GM21515 (cell line): ENCODE measurements at regions not wholly inside any gene's neighbourhood (a gene's known extent, or its start where the extent isn't known, plus 50 kb on each side); places are given as distances from the start of the nearest gene placed in this dataset.

Experiments
- ATAC-seq: cut with Tn5 transposase; IDR thresholded peaks from one replicate; pipeline ENCODE4 v1.9.1; 2021; ENCODE audit not compliant: unreplicated experiment

DNA sequence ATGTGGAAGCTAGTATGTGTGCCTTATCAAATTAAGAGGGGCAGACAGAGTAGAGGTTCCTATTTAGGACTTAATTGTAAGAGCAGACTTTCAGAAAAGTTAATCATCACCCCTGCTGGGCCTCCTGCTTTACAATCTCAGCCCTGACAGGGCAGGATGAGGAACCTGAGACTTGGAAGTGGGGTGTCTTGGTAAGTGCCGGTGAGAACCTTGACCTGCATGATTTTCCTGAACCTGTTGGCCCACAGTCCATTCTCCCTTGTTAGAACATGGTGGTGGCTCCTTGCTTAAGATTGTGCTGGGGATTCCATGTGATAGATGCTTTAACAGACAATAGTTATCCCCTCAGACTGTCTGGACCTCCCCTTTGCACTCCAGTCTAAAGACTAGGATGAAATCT, 141.7 kb upstream of the TMEM72 start:
- no peak for ATAC-seq

DNA sequence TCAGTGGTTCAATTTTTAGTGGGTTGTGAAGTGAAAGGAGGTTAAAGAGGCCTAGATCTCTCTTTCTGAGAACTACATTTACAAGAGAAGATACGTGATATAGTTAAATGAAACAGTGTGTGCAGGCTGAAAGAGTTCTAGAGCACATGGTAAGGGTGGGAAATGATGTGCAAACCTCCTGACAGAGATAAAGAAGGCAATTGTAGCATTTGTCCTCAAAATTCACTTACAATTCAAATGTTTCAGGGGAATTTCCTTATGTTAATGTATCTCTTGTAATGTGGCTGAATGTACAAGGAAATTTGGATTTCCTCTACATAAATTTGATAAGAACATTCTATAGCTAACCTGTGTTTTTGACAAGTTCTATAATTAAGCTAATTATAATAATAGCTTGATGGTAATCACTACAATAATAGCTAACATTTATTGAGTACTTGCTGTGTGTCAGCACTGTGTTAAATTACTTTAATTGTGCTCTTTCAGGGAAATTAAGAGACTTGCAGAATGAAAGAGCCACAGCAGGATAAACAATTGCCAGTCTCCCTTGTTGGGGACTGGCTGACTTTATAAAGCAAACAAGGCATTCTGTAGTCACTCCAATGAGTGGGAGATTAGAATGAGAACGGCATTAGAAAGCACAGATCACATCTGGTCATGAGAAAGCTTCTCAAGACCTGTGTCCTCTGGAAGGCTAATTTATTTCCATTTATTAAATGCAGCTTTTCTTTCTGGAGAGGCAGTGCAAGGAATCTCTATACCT, 139.7 kb upstream of the TMEM72 start:
- ATAC-seq, result no peak

DNA sequence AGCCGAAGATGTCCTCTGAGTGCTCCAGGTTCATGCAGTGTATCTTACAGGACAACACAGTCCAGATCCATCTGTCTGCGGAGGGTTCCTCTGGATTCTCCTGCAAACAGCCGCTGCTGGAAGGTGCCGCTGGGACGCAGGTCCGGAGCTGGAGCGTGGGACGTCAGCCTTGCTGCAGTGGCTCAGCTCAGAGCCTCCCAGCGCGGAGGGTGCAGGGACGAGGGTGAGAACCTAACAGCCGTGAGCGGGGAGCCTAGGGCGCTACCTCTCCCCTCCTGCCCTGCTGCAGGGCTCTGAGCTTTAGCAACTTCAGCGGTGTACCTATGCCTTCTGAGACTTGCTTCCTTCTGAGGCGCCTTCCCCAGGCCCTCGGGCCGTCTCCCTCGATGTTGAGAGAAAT, 137.6 kb upstream of the TMEM72 start:
- ATAC-seq, result no peak

DNA sequence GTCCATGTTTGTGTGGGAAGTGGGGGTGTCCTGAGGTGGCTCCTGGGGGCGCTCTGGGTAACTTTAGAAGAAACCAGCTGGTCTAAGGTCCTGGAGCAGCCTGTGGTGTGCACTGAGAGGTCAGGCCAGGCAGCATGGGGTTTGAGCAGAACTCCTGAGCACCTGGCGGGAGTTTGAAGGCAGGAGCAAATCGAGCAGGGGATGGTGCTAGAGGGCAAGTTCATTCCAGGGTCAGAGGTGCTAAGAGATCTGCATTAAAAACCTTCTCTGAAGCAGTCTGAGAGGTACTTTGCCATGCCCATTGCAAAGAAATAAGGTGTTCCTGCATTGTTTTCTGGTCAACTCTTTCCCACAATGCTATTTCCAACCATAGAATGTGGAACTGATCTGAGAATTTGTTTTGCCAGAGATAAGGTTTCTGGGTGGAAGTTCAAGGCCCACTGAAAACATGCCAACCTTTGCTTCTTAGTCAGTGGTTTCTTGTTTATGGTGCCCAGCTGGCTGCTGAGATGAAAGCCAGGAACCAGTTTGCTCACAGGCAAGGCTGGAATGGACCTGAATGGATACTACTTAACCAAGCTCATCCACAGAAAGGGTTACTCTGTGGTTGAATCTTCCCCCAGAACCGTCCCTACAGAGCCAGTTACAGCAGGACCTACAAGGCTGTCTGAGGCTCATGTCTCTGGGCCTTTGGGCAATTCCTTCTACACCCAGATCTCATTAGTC, 136.3 kb upstream of the TMEM72 start:
- no peak for ATAC-seq

DNA sequence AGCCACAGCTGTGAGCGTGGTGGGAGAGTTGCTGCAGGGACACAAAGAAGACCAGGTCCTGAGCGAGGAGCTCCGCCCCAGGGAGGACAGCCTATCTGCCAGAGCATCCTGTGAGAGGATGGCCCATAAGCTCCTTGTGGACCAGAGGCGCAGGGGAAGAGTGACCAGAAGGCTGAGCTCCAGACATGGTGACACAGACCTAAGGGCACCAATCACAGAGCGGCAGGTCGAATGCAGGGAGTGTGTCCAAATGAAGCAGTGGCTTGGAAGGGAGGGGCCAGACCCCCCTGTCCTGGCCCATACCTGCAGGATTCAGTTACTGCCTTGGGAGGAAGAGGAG, 135.8 kb upstream of the TMEM72 start:
- ATAC-seq, result no peak

DNA sequence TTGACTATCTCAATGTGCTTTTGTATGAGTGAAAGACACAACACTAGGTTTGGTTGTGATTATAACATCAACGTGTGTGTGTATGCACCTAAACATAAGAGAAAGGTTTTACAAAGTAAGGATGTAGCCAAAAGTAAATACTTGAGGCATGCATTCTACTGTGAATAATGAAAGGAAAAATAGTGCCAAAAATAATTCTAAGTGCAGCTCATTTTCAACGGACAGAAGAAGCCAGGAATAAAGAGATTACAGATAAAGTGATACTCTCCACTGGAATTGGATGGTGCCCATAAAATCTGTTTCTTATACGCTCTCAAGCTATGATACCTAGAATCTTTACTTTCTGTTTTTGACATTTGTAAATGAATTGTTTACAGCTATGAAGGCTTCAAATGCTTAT, 135.0 kb upstream of the TMEM72 start:
- ATAC-seq, result no peak

DNA sequence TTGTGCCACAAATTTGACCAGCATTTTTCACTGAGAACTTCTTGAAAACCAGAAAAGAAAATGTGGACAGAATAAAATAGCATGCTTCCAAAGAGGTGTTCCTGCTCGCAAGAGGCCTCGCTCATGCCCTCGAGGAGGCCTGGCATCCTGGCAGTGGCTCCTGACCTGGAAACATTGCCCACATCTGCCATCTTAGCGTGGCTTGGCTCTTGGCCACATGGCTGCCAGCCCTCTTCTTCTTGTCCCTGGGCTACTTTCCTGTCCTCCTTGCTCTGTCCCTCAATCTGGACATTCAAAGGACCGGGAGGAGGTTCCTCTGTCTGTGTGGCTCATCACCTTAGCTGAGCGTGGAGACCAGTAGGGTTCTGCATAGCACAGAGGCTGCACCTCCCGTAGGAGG, 131.6 kb upstream of the TMEM72 start:
- no peak for ATAC-seq

DNA sequence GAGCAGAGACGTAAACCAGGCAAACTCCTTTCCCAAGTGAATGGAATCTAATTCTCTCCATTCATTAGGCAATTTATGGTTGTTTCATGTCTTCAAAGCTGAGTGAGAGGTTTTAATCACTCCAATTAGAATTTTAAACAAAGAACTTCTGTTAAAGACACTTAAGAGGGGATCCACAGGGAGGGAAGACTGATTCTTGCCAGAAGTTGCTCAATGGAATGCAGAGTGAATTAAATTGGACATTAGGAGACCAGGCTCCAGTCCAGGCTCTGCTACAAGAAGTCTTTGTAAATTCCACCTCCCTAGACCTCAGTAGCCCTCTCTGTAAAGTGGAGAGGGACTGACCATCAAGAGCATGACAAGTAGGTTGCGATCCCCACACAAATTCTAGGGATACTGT, 130.7 kb upstream of the TMEM72 start:
- ATAC-seq, result no peak

DNA sequence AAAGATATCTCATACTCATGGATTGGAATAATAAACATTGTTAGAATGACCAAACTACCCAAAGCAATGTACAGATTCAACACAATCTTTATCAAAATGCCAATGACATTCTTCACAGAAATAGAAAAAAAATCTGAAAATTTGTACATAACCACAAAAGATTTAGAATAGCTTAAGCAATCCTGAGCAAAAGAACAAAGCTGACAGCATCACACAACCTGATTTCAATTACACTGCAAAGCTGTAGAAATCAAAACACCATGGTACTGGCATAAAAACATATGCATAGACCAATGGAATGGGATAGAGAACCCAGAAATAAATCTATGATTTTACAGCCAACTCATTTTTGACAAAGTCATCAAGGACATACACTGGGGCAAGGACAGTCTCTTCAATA, 130.0 kb upstream of the TMEM72 start:
- ATAC-seq, result no peak

DNA sequence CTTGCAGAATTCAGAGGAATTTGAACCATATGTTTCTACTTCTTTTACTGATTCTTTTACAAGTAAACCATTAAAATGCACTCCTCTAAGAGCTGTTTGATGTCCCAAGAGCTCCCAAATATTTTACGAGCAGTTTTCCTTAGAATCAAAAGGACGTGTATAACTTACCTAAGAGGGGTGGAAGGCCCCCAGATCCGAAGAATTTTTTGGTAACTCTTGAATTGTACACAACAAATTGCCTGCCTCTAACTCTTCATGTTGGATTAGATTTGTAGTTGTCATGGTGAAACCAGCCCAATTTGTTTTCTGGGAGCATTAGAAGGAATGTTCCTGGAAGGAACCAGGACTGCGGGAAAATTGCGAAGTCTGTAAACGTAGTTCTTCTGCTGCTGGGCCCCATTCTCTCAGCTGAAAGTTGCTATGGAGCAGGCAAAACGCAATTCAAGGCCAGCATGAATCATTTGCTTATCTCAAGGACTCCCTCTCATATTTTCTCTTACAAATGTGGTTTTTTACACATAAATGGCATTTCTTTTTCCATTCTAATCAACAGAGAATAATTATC, 124.8 kb upstream of the TMEM72 start:
- ATAC-seq, result no peak

DNA sequence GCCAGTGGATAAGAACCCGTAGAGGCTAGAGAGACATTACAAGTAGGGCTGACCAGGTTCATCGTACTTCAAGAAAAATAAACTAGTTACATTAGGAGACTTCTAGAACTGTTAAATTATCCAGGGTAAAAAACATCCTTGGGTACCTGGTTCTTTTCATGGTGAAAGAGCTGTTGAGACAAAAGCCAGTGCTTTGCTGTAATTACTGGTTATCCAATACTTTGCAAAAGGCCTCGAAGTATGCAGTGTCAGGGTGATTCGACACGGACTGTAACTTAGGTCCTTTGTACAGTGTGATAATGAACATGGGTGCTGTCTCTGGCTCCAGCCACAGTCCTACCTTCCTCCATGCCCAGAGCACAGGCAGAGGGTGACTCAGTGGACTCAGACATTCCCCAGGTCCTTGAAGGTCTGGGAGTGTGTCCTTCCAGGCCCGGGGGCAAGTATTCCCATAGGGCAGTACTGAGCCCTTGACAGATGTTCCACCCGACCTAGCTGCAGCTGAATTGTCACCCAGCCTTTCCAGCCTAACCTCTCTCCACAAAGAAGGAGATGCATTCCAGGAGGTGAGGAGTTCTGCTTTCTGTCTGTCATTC, 123.6 kb upstream of the TMEM72 start:
- no peak for ATAC-seq

DNA sequence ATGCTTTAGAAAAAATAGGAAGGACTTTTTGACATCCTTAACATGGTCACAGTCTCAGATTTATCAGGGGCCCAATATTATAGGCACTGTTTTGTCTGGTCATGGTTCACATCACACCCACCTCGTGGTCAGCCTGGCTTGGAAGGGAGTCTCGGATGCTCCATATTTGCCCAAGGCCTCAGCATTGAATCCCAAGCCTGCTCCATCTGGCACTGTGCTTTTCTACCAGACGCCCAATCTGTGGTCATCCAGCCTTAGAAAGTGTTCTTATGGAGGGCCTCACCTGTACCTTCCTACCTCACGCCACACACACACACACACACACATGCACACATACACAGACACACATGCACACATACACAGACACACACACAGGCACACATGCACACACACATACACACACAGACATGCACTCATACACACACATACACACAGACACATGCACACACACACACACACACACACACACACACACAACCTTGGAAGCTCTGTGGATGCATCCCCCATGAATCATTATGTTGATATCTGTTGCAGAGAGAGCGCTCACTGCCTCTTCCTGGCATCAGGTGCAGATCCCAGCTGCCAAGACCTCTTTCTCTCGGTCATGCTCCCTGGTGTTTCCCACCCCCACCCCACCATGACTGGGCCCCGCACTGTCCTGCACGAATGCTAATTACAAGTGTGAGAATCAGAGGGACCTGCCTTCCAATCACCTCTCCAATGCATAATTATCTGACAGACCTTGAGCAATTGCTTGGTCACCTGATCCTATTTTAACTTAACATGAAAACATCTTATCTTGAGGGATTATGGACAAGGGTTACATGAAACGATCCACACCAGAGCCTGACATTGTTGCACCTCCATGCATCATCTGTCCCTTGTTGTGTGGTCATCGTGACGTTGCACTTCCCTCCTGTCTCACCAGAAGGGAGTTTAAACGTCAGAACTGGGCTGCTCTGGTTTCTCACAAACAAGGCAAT, 122.7 kb upstream of the TMEM72 start:
- ATAC-seq, result no peak

DNA sequence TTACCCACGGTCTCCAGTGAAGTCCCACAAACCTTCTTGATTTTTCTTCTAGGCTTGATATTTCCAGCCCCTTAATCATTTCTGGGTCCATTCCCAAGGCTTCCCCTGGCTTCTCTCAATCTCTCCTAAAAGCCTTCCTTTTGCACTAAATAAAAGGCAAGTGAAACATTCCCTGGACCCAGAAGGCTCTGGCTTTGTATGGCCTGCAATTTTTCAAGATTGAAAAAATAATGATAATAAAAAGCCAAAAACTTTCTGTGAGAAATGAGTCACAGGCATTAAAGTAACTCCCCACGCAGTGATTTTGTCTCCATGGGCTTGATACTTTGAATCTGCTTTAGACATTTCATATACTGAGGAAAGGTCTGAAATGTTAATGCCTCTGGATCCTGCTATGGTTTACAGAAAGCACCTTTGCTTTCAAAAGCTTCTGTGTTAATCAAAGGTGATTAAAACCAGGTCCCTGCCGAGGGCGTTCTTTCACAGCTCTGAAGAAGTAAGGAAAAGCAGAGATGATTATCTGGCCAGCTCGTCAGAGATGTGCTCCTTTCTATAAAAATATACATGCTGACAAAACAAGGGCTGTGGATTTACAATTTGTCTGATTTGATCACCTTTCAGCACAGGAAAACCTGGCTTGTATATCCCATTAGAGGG, 118.9 kb upstream of the TMEM72 start:
- no peak for ATAC-seq

DNA sequence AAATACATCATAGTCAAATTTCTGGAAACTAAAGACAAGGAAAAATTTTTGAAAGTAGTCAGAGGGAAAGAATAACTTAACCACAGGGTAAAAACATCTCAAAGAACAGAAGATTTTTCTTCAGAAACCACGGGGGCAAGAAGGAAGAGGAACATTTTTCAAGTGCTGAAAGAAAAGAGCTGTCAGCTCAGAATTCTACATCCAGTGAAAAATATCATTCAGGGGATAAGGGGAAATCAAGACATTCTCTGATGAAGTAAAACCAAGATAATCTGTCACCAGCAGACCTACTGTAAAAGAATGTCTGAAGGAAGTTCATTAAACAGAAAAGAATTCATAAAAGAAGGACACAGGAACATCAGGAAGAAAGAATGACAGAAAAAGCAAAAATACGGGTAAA, 111.2 kb upstream of the TMEM72 start:
- ATAC-seq, result no peak

DNA sequence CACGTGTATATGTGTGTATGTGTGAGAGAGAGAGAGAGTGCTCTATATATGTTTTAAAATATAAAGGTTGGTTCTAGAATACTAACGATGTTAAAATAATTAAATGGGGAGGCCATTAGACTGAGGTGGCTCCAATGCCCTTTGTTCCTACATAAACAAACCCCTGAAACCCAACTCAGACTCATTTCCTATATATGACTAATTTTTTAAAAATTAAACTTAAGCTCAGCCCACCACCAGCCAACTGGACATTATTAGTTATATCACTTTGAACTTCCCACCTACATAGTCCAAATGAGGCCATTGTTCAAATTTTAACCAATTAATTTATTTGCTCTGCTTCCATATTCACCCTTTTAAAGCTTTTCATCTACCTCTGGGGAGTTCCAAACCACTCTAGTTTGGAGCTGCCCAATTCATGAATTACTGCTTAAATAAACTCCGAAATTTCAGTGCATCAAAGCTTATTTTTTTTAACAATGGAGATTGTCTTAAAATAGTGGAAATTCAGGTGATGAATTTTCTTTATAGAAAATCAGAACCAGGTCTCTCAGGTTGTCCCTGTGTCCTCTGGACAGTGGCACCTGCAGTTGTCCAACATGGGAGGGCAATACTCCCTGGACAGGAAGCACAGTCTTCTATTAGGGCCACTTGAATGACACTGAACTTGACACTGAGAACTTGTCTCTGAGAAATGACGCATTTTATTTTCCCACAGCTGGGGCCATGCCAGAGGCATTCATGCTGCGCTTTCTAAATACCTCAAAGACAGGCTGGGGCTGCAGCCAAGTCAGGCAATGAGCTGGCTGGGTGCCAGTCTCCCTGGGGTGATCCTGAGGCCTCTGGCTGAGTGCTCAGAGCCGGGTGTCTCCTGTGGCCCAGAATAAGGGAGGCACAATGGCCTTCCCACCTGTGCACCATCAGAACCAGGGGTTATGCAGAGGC, 109.5 kb upstream of the TMEM72 start:
- no peak for ATAC-seq

DNA sequence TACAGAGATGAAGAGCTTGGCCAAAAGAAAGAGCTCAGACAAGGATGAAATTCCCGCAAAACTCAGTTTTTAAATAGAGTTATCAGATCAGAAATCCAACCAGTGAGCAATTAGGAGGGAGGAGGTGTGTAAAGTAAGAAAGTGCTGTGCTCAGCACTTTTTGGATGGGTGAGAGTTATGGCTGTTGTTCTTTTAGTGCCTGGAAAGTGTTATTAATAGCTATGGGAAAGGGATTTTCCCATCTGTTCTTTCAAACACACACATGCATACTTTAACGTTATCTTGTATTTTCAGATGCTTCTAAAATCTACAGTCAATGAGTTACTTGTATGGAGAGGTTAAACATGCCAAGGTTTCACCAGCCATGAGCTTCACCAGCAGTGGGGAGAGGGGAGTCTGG, 107.3 kb upstream of the TMEM72 start:
- no peak for ATAC-seq

DNA sequence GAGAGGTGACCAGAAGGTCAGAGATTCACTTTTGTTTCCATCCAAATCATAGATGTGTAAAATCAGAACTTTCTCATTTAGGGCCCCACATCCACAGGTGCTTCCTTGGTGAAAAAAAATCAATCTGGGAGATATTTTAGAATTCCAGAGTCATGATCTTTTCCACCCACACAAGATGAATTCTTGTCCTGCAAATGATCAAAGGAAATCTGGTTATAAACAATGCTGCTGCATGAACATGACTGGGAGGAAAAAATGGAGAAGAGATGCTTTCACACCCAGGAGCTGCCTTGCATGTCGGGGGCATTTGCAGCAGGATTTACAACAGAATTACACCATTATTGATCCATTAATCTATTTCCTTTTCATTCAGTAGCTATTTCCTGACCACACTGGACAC, 106.5 kb upstream of the TMEM72 start:
- ATAC-seq, result no peak

DNA sequence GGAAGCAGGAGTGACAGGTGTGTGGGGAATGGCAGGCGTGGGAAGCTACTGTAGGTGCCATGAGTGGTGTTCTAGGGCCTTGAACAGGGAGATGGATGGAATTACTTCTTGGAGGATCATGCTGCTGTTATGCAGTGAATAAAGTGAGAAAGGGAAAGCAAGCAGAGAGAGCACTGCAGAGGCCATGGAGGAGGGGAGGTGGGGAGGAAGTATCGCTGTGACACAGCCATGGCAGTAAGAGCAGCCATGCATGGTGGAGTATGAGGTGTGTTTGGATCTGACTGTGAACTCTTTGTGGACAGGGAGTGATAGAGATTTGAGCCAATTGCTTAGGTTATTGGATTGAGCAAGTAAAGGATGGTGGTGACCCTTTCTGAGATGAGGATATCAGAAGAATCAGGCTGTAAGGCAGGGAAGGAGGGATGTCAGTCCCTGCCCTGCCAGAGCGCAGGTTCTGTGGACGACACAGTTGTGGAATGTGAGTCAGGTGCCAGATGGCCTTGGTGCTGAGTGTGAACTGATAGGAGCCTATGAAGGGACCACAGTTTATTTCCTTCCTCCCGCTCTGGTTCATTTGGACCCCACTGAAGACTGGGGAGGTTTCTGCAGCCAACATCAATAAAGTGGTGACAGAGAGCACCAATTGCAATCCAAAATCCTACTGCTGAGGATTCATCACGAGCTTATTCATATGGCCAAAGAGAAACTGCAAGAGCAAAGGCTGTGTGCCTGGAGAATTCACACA, 105.5 kb upstream of the TMEM72 start:
- ATAC-seq, result no peak

DNA sequence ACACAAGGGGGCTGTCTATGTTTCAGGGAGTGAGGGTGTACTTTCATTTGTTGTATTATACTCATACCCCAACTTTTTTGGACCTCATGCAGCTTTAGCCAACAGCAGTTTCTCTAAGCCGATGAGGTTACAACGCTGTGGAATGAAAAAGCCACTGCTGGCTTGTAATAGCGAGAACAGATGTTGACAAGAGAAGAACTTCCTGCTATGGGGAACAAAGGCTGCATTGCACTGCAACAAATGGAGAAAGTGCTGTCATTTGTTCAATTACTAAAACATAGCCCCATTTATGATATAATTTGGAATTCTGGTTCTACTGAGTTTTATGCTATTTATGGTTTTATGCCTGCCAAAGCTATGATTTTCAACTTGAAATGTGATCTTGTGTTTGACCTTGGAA, 104.2 kb upstream of the TMEM72 start:
- ATAC-seq, result no peak
